Left hindlimb (tissue), 1 donor: ENCODE measurements at regions not wholly inside any gene's neighbourhood (a gene's known extent, or its start where the extent isn't known, plus 50 kb on each side); places are given as distances from the start of the nearest gene placed in this dataset.
"Not testable (repeated sequence)": the region's sequence is repeated elsewhere in the genome, so short reads cannot be mapped to it uniquely, and the experiment has no call there.

Experiments used
- DNase-seq: peaks from one replicate; pipeline ENCODE4 v3.0.0-alpha.2; 2018

DNA sequence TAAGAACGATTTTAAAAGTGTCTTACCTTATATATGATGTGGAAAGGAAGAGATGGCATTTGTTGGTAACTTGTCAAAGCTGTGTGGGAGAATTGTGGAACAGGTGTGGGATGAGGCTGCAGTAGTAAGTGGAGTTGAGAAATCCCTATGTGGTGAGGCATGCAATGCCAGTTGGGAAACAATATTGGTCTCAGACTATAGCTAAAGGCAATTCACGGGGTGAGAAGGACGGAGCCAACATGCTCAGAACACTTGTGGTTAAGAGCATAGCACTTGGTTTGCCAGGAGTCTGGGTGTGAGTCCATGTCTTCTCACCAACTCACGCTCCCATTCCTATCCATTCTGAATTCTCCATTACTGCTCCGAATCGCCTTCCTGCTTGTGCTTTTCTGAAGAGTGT lies 615.6 kb upstream of the ADAMTS9 start:
- DNase-seq, result no peak

DNA sequence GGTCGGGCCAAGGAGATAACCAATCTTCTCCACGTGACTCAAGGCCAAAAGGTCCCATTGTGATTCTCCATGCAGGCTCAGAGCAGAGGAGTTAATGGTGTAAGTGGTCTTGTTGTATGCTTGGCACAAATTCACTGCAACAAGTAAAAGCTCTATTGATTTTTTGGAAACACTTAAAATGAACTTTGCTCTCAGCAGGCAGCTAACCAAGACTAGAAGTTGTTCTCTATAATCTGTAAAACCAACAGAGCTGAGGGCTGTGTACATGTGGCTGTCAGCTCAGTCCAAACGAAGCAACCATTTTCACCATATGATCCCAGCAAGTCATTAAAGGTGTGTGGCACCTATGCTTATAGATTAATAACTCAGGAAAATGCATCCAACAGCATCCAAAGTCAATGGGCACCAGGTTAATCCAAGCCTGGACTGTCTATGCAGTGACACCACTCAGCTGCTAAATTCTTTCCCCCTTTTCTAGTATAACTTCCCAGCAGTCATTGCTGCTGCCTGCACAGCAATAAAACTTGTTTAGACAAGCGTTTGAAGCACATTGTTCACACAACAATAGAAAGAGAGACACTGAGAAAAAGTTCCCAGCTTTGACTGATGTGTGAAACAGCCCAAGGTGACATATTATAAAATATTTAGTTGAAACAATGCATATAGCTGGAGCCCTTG lies 603.8 kb upstream of the ADAMTS9 start:
- no peak for DNase-seq

DNA sequence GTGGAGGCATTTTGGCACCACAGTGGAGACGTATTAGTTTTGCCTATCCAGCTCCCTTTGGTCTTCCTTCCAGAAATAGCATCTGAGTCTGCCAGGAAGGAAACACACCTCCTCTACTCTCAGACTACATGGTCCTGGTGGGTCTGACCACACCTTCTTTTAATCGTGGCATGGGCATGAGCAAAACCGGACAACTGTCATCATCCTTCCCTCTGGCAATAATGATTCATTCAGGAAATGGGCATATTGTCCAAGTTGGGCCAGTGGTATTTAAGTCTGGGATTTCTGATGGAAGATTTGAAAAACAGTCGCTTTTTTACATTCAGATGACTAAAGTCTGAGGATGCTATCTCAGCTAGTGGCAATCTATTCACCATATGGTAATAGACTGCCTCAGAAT lies 601.0 kb upstream of the ADAMTS9 start:
- no peak for DNase-seq

DNA sequence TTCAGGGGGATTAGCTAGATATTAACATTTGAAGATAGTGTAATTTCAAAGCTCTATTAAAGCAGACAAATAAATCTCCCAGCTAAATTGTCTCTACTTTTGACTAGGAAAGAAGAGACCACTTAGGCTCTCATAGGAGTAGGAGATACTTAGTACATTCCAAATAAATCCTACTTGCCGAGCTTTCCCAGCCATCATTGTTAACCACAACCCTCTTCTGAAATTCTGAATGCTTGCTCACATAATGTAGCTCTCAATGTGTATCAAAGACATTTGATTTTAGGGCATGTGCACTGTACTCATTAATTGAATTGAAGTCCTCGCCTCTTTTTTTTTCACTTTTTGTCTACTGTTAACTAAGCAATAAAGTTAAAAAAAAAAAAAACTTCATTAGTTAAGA lies 598.2 kb upstream of the ADAMTS9 start:
- DNase-seq, result no peak

DNA sequence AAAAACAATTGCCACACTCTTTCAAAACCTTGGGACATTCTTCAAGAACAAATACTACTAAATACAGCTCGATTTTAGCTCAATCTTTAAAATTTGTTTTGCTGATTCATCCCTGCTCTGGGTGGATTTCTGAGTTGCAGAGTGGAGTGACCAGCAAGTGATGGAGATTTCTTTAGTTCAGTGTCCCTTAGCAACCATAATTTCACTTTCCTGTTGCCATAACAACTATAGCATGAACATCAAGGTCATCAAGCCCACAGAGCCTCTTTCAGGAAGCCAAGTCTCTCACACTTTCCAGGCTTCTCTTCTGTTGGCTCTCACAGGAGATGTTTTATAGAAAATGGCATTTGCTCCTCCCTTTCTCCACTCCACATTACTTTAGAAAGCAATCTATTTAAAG lies 597.2 kb upstream of the ADAMTS9 start:
- DNase-seq, result no peak

DNA sequence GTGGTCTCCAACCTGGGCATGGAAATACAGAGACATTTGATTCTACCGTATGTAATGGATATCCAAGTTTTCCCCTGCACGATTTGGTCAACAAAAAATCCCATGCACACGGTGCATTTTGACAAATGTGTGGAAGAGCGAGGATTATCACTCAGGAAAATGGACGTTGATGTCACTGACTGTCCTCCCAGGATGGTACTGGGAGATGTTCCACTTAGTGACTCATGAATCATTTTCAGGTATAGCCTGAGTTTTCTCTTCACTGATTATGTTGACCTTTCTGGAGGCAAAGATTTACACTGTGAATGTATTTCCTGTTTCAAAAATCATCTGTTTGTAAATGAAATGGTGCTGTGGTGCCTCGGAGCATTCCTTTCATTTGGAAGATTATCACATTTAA lies 596.7 kb upstream of the ADAMTS9 start:
- DNase-seq, result no peak

DNA sequence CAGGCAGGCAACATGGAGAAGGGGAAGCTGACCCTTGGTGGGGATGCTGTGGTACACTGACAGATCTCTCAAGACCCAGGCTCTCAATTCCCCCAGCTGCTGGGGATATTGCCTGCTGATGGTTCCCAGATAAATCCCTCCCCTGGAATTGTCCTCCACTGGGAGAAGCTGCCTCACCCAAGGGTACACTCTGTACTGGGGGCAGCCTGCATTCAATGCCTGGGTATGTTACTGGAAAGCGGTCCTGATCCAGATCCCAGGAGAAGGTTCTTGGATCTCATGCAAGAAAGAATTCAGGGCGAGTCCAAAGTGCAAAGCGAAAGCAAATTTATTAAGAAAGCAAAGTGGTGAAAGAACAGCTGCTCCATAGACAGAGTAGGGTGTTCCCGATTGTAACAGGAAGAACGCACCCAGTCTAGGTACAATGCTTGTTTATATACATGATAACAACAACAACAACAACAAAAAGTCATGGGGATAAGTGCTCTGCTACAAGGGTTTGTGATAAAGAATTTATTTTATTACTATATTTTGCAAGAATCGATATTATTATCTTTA lies 591.5 kb upstream of the ADAMTS9 start:
- DNase-seq, result no peak

DNA sequence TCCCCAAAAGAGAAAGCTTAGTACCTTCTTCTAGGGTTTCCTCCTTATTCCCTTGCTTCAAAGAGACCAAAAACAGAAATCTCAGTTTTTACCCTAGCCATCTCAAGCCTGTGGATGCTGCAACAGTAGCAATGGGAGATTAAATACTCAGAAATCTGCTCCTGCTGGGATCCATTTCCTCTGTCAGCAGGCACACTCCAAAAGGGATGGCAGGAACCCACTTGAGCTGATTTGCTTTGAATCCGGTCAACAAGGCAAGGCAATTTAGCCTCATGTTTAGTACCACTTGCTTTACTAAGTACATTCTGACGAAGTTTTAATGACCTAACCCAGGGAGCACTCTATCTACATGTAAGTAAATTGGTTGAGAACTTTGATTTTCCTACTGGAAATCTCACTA lies 590.0 kb upstream of the ADAMTS9 start:
- no peak for DNase-seq

DNA sequence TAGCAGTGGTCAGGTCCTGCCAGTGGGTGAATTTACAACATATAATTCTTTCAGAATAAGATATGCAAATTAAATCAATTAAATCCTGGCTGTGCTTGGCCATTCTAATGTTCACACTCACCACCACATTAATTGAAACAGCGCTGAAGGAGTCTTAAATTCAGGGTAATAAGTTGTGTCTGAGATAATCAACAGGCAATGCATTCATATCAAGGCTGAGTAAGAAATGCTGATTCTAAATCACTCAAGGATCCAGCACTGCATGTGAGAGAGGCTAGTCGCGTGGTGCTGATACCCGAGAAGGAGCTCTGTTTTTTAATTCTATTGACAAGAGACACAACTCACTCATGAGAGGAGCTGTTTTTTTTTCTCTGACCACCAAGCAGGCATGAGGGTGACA lies 588.8 kb upstream of the ADAMTS9 start:
- DNase-seq, result no peak

DNA sequence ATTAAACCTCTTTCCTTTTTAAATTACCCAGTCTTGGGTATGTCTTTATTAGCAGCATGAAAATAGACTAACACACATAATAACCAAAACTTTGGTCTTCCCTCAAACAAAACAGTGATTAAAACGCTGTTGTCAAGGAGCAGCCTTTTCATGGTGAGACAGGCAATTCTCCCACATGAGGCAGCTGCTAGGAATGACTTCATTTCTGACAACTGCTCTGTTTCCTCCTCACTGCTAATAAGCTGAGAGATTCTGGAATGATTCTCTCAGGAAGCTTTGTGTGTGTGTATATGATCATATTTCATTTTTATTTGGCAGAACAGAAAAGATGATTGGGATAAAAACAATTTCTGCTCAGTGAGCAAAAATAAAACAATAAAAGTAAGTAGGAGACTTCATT lies 580.6 kb upstream of the ADAMTS9 start:
- DNase-seq, result peak; percentile 39

DNA sequence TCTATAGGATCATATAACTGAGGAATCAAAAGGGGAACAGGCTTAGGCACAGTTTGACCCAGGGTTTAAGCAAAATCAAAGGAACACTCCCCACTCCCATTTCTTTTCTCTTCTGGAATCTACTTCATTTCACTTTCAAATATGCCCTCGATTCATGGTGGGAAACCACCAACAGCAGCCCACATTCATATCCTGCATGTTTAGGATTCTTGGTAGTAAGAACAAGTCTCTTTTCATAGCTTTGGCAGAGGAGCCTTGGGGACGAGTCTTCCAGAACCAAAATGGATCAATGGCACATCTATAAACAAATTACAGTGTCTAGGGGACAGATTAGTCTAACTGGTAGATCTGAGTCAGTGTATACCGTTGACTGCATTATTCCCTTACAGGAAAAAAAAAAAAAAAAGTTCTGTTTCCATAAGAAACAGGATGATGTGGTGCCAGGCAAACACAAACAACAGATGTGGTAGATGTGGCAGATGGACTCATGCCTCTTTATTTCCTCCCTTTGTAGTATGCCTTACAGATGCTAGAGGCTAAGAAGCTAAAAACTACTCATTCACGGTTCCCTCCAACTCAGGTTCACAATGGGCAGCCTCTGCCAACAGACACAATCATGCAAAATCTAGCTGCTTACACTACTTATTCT lies 578.3 kb upstream of the ADAMTS9 start:
- no peak for DNase-seq

DNA sequence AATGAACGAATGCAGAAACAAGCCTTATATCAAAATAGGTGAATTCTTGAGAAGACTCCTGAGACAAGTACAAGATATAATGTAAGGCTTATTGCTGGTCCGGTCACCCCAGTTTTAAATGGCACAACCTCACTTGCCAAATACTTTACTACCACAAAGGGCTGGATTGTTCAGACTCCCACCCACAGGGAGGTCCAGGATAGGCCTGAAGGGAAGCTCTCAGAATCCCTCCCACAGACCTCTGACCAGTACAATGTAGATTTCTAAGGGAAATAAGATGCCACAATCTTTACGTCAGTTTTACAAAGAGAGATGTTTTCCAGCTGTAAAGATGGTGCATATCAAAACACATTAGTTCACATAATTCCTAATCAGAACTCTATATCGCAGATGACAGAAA lies 577.7 kb upstream of the ADAMTS9 start:
- no peak for DNase-seq

DNA sequence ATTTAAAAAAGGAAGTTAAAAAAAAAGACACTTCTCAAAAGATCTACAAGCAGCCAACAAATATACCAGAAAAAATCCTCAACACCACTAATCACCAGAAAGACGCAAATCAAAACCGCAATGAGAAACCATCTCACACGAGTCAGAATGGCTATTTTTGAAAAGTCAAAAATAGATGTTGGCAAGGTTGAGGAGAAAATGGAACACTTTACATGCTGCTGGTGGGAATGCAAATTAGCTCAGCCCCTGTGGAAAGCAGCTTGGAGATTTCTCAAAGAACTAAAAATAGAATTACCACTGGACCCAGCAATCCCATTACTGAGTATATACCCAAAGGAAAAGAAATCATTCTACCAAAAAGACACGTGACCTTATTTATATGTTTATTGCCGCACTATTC lies 574.7 kb upstream of the ADAMTS9 start:
- DNase-seq, result no peak

DNA sequence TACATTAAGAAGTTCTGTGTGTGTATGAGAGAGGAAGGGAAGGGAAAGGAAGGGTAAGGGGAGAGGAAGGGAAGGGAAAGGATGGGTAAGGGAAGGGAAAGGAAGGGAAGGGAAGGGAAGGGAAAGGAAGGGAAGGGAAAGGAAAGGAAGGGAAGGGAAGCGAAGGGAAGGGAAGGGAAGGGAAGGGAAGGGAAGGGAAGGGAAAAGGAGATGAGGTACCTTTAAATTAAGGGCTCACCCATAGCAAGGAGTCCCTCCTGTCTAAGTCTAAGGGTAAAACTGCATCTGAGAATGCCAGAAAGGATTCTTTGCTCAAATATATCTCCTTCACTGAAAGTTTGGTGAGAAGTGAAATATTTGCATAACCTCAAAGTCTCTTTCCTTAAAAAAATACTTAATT lies 572.1 kb upstream of the ADAMTS9 start:
- DNase-seq, result no peak

DNA sequence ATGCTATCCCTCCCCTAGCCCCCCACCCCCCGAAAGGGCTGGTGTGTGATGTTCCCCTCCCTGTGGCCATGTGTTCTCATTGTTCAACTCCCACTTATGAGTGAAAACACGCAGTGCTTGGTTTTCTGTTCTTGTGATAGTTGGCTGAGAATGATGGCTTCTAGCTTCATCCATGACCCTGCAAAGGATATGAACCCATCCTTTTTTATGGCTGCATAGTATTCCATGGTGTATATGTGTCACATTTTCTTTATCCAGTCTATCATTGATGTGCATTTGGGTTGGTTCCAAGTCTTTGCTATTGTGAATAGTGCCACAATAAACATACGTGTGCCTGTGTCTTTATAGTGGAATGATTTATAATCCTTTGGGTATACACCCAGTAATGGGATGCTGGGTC lies 565.1 kb upstream of the ADAMTS9 start:
- not testable (repeated sequence) for DNase-seq

DNA sequence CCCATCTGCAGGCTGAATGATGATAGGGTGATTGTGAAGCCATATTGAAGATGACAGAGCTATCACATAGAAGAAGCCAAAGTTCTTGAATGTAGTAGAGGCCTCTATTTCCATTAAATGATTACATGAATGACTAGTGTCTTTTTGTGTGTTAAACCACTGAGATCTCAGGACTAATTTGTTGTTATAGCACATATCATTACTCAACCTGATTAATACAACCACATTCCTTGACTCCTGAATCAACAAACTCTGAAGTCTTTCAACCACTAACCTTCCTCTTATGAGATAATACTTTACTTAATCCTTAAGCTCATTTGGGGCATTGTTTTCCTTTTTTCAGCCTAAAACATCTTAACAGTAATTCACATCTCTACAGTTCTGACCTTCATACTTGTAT lies 564.5 kb upstream of the ADAMTS9 start:
- no peak for DNase-seq

DNA sequence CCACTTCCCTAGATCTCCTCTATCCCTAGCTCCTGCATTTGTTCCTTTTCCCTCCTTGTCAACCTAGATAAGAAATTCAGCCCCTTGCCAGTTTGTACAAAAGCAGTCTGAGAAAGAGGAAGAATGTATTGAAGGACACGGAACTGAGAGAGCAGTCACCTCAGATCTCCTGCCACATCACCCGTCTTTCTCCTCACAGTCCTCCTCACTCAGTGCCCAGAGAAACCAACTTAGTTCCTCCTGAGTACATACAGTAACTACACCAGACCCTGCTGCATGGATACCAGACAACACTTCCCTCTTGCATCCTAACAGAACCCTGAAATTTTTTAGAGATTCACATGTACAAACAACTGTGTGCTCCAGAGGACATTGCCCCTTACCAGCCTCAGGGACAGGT lies 563.6 kb upstream of the ADAMTS9 start:
- no peak for DNase-seq

DNA sequence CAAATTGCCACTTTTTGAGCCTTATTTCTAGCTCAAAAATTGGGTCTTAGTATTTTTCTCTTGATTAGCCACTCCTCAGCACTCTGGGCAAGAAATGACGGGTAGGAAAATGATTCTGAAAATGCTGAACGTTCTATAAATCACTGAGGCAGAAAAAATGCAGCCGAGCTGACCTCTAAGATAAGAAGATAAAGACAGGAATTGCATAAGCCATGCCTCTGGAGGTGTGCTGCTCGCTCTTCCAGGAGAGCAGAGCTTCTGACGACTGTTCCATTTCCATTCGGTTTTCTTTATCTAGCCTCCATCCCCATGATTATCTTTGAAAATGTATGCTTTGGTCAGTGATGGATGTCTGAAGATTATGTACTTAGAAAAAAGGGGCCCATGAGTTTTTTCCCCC lies 558.8 kb upstream of the ADAMTS9 start:
- DNase-seq, result no peak

DNA sequence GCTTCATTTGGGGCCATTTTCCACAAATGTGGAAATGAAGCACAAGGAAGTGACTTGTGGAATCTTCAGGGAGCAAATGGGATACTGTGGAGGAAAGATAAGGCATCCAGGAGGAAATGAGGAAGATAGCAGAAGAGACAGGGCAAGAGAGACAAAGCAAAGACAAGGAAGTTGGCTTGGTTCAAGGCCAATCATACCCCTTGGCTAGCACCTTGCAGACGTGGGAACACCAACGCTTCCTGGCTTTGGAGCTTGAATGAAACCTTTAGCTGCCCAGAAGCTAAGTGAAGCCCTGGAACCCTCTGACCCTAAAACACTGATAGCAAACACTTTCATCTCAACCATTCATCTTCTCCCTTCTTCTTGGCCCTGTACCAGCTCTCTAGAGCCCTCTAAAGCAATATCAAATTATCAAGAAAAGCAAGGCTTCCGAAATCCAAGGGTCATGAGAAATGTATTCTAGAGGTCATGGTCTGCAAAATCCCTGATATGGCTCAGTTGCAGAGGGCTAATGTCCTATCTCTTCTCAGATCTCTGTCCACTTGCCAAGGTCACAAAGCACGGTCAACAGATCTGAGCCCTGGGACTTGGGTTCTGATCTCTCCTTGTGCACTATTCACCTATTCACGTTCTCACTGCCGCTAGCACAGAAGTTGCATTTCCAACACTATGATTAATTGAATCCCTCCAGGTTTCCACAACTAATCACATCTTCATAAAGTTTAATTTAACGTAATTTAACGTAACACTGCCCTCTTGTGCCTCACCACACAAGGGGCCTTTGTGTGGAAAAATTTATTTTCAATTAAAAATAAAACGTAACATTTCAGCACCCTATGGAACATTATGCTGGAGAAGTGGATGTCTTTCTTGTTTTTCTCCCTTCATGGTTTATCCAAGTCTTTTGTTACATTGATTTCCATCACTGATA lies 557.6 kb upstream of the ADAMTS9 start:
- no peak for DNase-seq

DNA sequence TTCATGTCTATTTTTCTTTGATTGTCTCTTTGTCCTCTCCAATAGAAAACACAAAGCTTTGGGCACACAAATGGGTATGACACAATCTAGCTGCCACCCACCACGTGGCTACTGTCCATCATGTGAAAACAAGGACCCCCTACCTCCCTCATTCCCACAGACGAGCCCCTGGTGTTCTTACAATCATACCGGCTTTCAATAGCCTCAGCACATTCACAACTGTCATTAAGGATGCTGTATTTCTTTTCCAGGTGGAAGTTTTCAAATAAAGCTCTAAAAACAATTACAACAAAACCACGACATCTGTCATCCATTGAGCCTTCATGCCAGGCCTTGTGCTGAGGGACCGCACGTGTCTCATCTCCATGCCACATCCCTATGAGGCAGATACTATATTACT lies 552.6 kb upstream of the ADAMTS9 start:
- no peak for DNase-seq

DNA sequence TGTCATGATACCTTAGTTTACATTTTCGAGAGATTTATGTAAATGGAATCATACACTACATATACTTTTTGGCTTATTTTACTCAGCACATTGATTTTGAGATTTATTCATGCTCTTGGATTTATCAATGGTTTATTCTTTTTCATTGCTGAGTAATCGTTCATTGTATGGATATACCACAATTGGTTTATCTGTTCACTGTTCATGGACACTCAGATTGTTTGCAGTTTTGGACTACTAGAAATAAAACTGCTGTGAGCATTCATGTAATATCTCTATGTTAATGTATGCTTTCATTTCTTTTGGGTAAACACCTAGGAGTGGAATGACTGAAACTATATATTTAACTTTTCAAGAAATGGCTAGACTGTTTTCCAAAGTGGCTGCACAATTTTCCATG lies 550.9 kb upstream of the ADAMTS9 start:
- DNase-seq, result no peak

DNA sequence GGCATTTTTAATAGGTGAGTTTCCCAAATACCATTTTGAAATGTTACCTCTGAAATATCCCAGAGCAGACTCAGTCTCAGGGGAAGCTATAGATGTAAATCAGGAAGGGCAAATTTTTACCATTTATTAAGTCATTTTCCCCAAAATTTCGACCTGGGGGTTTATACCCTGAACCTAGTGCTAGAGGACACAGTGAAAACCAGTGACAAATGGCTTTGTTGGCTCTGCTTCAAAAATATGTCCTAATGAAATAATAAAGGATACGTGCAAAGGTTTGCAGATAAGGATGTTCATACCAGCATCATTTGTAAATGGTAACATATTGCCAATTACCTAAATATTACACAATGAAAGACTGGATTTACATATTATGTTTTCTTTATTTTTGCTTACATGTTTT lies 546.7 kb upstream of the ADAMTS9 start:
- DNase-seq, result no peak

DNA sequence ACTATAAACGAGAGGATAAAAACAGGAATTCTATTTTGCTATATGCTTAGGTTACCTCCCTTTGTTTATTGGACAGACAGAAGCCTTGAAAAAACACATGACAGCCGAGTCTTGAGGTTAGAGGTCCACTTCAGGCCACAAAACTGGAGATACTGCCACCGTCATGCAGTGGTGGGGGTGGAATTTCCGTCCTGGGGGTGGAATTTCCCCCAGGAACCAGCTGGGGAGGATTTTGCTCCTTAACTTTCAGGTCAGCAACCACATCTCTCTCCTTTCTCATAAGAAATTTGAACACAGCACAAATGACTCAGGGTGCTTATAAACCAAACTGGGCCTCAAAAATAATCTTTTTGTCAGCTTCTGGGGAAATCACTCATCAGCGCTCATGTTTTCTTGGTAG lies 545.8 kb upstream of the ADAMTS9 start:
- DNase-seq, result no peak

DNA sequence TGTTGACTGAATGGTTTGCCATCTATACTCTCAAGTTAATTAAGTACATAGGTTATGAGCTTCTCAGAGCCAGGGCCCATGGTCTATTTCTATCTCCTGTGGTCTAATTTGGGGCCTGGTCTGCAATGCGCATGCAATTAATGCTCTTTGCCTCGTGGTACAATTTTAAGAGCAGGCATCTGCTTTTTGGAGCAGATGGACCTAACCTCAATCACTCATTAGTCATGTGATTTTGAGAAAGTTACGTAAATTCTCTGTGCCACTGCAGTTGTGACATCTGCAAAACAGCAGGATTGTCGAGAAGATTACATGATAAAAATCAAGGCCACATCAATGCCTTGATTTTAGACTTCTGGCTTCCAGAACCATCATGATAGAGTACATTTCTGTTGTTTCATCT lies 543.7 kb upstream of the ADAMTS9 start:
- no peak for DNase-seq
